Neural cell (in vitro differentiated cells): ENCODE measurements at regions not wholly inside any gene's neighbourhood (a gene's known extent, or its start where the extent isn't known, plus 50 kb on each side); places are given as distances from the start of the nearest gene placed in this dataset.

ENCODE experiments used
- H2AFZ ChIP-seq: fragments of 200-600, 300-800 bp; sonication (generic), shearing (Covaris generic); 2 replicates; pipeline ENCODE4 v1.6.0; 2014; ENCODE audit warnings: low read depth, mild to moderate bottlenecking, antibody characterized with exemption, low read length, moderate library complexity
- H3F3A ChIP-seq: fragments of 200-600 bp; shearing (Covaris generic); 2 replicates; pipeline ENCODE4 v1.6.1; 2016; ENCODE audit warnings: mild to moderate bottlenecking, moderate library complexity, mixed read lengths, antibody characterized with exemption, low read length; ENCODE audit not compliant: insufficient read depth, poor library complexity, severe bottlenecking
- H3K27ac ChIP-seq: fragments of 200-600, 300-800 bp; sonication (generic), shearing (Covaris generic); 2 replicates; pipeline ENCODE4 v1.5.1; 2014; ENCODE audit warnings: mild to moderate bottlenecking, low read length, moderate library complexity
- H3K27me3 ChIP-seq: fragments of 300-800, 200-600 bp; sonication (generic), shearing (Covaris generic); 2 replicates; pipeline ENCODE4 v1.6.0; 2014; ENCODE audit warnings: mild to moderate bottlenecking, low read depth, low read length, moderate library complexity; ENCODE audit not compliant: insufficient read depth
- H3K36me3 ChIP-seq: fragments of 300-800, 200-600 bp; sonication (generic), shearing (Covaris generic); 2 replicates; pipeline ENCODE4 v1.5.1; 2014; ENCODE audit warnings: mild to moderate bottlenecking, antibody characterized with exemption, low read length, moderate library complexity; ENCODE audit not compliant: insufficient read depth
- H3K4me2 ChIP-seq: fragments of 300-800, 200-600 bp; sonication (generic), shearing (Covaris generic); 2 replicates; pipeline ENCODE4 v1.6.0; 2014; ENCODE audit warnings: mild to moderate bottlenecking, low read length
- H3K4me3 ChIP-seq: fragments of 300-800, 200-600 bp; sonication (generic), shearing (Covaris generic); 2 replicates; pipeline ENCODE4 v1.5.1; 2014; ENCODE audit warnings: mild to moderate bottlenecking, low read length, moderate library complexity
- H3K79me2 ChIP-seq: fragments of 200-600 bp; shearing (Covaris generic); replicated peaks from 2 replicates; pipeline ENCODE4 v1.6.0; 2014; ENCODE audit warnings: mild to moderate bottlenecking, low read length, moderate library complexity; ENCODE audit not compliant: insufficient read depth
- H3K9ac ChIP-seq: fragments of 300-800, 200-600 bp; sonication (generic), shearing (Covaris generic); 2 replicates; pipeline ENCODE4 v1.6.1; 2016; ENCODE audit warnings: mild to moderate bottlenecking, low read length, mixed read lengths
- H3K9me2 ChIP-seq: fragments of 200-600 bp; shearing (Covaris generic); 2 replicates; pipeline ENCODE4 v1.6.1; 2016; ENCODE audit warnings: mild to moderate bottlenecking, low read length, mixed read lengths; ENCODE audit not compliant: insufficient read depth
- H3K9me3 ChIP-seq: fragments of 200-600, 300-800 bp; sonication (generic), shearing (Covaris generic); 2 replicates; pipeline ENCODE4 v1.6.1; 2016; ENCODE audit warnings: mild to moderate bottlenecking, mixed run types, low read length, moderate library complexity, mixed read lengths
- H4K20me1 ChIP-seq: fragments of 200-600 bp; shearing (Covaris generic); 2 replicates; pipeline ENCODE4 v1.6.1; 2016; ENCODE audit warnings: mild to moderate bottlenecking, mixed run types; ENCODE audit not compliant: insufficient read depth
- EP300 ChIP-seq: fragments of 450-650 bp; conservative IDR thresholded peaks from 2 replicates; pipeline ENCODE4 v1.6.1; 2014; ENCODE audit warnings: antibody characterized with exemption, mild to moderate bottlenecking, moderate library complexity; ENCODE audit not compliant: poor library complexity, severe bottlenecking
- EZH2 ChIP-seq: fragments of 200-600, 300-800 bp; shearing (Covaris generic), sonication (generic); IDR thresholded peaks from 2 replicates; pipeline ENCODE4 v1.6.1; 2014; ENCODE audit warnings: antibody characterized with exemption, low read length, borderline replicate concordance, mild to moderate bottlenecking; ENCODE audit not compliant: insufficient read depth, poor library complexity, severe bottlenecking
- MXI1 ChIP-seq: fragments of 450-650 bp; conservative IDR thresholded peaks from 2 replicates; pipeline ENCODE4 v1.6.1; 2014; ENCODE audit warnings: antibody characterized with exemption, mild to moderate bottlenecking; ENCODE audit not compliant: poor library complexity, severe bottlenecking
- POLR2AphosphoS5 ChIP-seq: IDR thresholded peaks from 2 replicates; pipeline ENCODE4 v1.6.1; 2012
- RAD21 ChIP-seq: fragments of 450-650 bp; conservative IDR thresholded peaks from 2 replicates; pipeline ENCODE4 v1.6.1; 2014; ENCODE audit warnings: antibody characterized with exemption, mild to moderate bottlenecking, moderate library complexity
- SMC3 ChIP-seq: fragments of 450-650 bp; conservative IDR thresholded peaks from 2 replicates; pipeline ENCODE4 v1.6.1; 2014; ENCODE audit warnings: antibody characterized with exemption, mild to moderate bottlenecking, moderate library complexity; ENCODE audit not compliant: poor library complexity
- TAF1 ChIP-seq: IDR thresholded peaks from 2 replicates; pipeline ENCODE4 v1.6.1; 2012; ENCODE audit warnings: low read depth
- TF ChIP-seq, protein P1 (sequence below): IDR thresholded peaks from 2 replicates; pipeline ENCODE4 v1.6.1; 2012; ENCODE audit warnings: borderline replicate concordance
- TF ChIP-seq, protein P2 (sequence below): fragments of 450-650 bp; IDR thresholded peaks from 2 replicates; pipeline ENCODE4 v1.5.1; 2014; ENCODE audit warnings: antibody characterized with exemption, mild to moderate bottlenecking, moderate library complexity; ENCODE audit not compliant: poor library complexity, severe bottlenecking

DNA sequence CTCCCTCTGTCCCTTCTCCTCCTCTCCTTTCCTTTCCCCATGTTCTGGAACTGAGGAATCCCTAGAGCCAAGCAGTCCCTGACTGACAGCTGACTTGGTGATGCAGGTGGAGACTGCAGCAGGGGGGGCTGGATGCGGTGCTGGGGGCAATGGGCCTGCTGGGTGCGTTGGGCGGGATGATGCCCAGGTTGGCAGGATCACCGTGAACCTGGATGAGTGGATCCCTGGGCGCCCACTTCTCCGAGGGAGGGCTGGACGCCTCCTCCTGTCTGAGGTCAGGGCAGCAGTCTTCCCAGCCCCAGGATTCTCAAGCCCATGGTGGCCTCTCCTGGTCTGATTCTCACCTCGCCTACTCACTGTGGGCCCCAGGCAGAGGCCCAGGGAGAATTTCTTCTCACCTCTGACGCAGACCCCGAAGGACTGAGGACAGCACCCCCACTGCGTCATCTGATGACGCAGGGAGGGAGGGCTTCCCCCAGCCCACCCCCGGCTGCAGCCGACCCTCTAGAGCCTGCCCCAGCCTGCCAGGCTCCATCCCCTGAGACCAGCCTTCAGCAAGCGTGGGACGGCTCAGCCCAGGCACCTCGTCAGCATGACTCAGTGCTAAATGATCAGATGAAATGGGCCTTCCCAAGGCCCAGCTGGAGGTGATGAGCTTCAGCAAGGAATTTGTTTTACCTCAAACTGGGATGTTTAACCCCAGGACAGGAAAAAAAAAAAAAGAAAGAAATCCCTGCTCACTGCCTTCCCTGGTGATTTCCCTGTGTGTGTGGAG lies 188.0 kb upstream of the TNRC6C start:
- no peaks in the 10 kb centered on the region for H3K9me2 ChIP-seq
- no peaks in the 10 kb centered on the region for H4K20me1 ChIP-seq
- H3K27me3 ChIP-seq: no peaks in the 10 kb centered on the region
- H3K9me3 ChIP-seq: no peaks in the 10 kb centered on the region
- H3F3A ChIP-seq: no peaks in the 10 kb centered on the region
- H3K4me2 ChIP-seq: no peak overlapping the region
- H3K79me2 ChIP-seq: no peaks in the 10 kb centered on the region
- no peak overlapping the region for H3K9ac ChIP-seq
- no peak overlapping the region for H3K27ac ChIP-seq
- H3K4me3 ChIP-seq: no peak overlapping the region
- H2AFZ ChIP-seq: no peak overlapping the region
- TF ChIP-seq SMC3: no peak
- TF ChIP-seq, protein P1, sequence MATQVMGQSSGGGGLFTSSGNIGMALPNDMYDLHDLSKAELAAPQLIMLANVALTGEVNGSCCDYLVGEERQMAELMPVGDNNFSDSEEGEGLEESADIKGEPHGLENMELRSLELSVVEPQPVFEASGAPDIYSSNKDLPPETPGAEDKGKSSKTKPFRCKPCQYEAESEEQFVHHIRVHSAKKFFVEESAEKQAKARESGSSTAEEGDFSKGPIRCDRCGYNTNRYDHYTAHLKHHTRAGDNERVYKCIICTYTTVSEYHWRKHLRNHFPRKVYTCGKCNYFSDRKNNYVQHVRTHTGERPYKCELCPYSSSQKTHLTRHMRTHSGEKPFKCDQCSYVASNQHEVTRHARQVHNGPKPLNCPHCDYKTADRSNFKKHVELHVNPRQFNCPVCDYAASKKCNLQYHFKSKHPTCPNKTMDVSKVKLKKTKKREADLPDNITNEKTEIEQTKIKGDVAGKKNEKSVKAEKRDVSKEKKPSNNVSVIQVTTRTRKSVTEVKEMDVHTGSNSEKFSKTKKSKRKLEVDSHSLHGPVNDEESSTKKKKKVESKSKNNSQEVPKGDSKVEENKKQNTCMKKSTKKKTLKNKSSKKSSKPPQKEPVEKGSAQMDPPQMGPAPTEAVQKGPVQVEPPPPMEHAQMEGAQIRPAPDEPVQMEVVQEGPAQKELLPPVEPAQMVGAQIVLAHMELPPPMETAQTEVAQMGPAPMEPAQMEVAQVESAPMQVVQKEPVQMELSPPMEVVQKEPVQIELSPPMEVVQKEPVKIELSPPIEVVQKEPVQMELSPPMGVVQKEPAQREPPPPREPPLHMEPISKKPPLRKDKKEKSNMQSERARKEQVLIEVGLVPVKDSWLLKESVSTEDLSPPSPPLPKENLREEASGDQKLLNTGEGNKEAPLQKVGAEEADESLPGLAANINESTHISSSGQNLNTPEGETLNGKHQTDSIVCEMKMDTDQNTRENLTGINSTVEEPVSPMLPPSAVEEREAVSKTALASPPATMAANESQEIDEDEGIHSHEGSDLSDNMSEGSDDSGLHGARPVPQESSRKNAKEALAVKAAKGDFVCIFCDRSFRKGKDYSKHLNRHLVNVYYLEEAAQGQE: no peak
- no peak for TF ChIP-seq EP300
- TF ChIP-seq, protein P2, sequence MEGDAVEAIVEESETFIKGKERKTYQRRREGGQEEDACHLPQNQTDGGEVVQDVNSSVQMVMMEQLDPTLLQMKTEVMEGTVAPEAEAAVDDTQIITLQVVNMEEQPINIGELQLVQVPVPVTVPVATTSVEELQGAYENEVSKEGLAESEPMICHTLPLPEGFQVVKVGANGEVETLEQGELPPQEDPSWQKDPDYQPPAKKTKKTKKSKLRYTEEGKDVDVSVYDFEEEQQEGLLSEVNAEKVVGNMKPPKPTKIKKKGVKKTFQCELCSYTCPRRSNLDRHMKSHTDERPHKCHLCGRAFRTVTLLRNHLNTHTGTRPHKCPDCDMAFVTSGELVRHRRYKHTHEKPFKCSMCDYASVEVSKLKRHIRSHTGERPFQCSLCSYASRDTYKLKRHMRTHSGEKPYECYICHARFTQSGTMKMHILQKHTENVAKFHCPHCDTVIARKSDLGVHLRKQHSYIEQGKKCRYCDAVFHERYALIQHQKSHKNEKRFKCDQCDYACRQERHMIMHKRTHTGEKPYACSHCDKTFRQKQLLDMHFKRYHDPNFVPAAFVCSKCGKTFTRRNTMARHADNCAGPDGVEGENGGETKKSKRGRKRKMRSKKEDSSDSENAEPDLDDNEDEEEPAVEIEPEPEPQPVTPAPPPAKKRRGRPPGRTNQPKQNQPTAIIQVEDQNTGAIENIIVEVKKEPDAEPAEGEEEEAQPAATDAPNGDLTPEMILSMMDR: no peak
- H3K36me3 ChIP-seq: no peaks in the 10 kb centered on the region

DNA sequence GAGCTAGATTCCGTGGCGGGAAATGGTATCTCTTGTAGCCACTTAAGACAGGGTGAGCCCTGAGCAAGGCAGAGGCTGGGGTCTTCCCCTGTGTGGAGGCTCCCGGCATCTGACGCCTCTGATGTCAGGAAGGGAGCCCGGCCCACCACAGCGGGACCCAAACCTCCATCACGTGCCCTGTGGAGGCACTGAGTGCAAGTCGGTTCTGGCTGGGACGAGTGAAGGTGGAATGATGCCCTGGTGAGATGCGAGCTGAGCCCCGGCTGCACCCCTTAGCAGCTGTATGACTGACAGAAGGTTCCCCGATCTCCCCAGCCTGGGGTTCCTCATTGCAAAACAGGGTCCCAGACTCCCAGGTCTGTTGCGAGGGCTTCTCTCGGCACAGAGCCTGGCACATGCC lies 187.4 kb upstream of the TNRC6C start:
- no peaks in the 10 kb centered on the region for H3F3A ChIP-seq
- H3K9ac ChIP-seq: no peak overlapping the region
- H3K9me3 ChIP-seq: no peaks in the 10 kb centered on the region
- H4K20me1 ChIP-seq: no peaks in the 10 kb centered on the region
- no peaks in the 10 kb centered on the region for H3K9me2 ChIP-seq
- no peak overlapping the region for H2AFZ ChIP-seq
- no peak overlapping the region for H3K27ac ChIP-seq
- H3K4me2 ChIP-seq: no peak overlapping the region
- no peaks in the 10 kb centered on the region for H3K27me3 ChIP-seq
- TF ChIP-seq MXI1 (no peak), RAD21 (no peak), EP300 (no peak), POLR2AphosphoS5 (no peak), EZH2 (no peak), SMC3 (no peak), TAF1 (no peak)
- TF ChIP-seq, protein P1: no peak
- TF ChIP-seq, protein P2: no peak
- H3K4me3 ChIP-seq: no peak overlapping the region
- no peaks in the 10 kb centered on the region for H3K79me2 ChIP-seq
- H3K36me3 ChIP-seq: no peaks in the 10 kb centered on the region
